EL (cell line): ENCODE measurements at regions not wholly inside any gene's neighbourhood (a gene's known extent, or its start where the extent isn't known, plus 50 kb on each side); places are given as distances from the start of the nearest gene placed in this dataset.
A peak's percentile ranks its signal among the peaks of the same experiment; 100 is the strongest.
"Not testable (repeated sequence)": the region's sequence is repeated elsewhere in the genome, so short reads cannot be mapped to it uniquely, and the experiment has no call there.

Experiments used
- DNase-seq: peaks from one replicate; pipeline ENCODE4 v3.0.0-alpha.2; 2016

DNA sequence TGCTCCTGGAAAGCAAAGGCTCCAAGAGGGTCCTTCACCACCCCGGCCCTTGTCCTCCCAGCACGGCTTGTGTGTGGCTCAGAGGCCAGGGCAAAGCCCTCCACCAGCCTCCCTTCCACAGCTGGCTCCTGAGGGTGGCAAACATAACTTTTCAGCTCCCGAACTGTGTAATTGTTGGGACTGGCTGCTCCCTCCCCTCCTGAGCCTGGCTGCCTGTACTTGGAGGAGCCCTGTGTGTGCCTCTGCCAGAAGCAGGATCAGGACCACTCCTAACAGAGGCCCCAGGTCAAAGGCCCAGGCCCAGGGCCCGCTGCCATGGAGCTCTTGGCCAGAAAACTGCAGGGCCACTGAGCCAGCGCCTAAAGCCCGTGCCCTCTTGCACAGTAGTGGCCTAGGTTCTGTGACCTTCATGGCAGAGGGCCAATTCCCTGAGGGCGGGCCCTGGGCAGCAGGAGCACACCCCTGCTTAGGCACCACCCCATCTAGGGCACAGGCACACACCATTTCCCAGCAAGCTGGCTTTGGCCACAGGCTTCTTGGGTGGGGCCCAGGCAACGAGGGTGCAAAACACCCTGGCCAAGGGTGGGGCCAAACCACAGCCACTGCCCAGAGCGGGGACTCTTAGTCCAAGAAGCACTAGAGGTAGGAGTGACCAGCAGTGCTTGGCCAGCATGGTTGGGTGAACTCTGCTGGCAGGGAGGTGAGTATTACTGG, 201.2 kb downstream of the TBC1D2B start:
- not testable (repeated sequence) for DNase-seq

DNA sequence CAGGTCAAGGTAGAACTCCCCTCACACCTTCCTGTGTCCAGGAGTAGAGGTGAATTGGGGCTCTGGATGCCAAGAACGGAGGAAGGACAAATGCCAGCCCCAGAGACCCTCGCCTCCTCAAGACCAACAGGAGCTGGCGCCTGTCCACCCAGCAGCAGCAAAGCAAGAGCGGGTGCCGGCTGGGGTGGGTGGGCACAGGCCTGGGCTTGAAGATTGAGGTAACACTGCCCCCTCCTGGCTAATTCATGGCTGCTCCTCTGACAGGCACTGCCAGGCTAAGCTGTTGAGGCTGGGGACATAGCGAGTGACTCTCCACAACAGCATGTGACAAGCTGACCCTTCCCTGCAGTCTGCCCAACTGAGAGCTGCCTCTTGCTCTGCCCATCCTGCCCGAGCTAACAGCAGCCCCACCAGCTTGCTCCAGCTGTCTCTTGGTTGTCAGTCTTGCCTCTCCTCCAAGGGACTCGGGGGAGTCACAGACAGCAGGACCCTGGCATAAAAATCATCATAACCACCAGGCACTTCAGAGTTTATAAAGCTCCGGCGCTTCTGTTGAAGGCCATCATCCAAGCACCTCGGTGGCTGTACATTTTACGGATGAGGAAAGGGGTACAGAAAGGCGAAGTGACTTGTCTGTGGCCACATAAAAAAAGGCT, 202.3 kb downstream of the TBC1D2B start:
- peak; percentile 39 for DNase-seq

DNA sequence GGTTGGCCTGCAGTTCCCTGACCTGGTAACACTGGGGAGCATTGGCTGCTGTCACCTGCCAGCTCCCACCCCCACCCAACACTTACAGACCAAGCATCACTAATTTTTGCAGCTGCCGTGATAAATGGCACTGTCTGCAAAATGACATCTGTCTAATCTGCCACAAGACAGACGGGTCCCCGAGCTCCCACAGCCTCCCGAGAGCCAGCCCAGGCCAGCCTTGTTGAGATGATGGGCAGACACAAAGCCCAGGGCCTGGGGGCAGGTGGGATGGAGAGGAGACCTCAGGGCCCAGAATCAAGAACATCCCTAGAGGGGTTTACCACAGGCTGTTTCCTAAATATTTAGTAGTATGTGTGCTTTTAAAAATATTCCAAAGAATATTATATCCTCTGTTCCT, 203.4 kb downstream of the TBC1D2B start:
- no peak for DNase-seq

DNA sequence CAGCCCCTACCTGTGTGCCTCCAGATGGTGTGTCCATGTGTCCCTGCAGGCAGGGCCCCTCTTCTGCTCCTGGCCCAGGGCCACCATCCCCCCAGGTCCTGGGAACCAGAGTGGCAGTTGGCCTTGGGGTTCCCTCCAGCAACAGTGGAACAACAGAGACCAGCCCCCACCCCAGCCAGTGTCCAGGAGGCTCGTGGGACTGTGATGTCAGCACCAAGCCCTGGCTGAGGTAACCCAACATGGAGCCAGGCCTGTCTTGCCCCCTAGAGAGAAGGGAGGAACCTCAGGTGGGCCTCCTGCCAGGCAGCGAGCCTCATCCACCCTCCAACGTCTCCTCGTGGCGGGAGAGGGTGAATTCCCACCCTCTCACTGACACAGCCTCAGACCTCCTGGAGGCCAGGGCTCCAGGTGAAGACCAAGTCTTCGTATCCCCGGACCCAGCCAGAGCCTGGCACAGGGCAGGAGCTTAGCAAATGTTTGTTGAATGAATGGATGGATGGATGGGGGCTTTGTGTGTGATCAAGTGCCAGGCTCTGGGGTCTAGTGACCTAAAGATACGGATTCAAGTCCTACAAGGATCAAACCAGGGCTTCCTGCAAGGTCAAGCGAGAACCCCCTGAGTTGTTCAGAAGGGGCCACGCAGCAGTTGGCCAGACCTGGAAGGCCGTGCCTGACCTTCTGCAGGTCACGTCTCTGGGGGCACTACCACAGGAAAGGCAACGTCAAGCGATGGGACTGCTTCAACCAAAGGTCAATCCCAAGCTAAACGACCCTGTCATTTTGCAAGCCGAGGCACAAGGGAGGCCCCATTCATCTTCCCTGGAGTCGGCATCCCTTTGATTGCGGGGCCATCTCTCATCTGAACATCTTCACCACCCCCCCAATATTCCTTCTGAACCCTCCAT, 204.7 kb downstream of the TBC1D2B start:
- not testable (repeated sequence) for DNase-seq

DNA sequence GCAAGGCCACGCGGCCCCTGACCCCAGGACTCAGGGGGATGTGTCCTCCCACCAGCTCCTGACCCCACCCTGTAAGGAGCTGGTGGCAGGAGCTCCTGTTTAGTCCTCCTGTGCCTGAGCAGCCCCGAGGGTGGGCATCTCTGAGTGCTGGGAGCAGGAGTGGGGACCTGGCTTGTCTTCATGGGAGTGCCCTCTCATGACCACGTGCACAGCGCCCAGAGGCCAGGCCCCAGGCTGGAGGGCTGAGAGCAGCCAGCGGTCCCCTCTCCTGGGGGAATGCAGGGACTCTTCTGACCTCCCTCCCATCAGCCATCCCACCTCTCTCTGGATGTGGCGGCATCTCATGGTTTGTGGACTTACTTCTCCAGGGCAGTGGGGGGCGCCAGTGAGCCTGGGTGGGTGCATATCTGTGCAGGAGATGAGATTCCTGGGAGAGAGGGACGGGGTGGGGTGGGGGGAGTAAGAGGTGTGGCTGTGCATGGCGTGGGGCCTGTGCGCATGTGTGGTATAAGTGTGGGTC, 205.6 kb downstream of the TBC1D2B start:
- no peak for DNase-seq

DNA sequence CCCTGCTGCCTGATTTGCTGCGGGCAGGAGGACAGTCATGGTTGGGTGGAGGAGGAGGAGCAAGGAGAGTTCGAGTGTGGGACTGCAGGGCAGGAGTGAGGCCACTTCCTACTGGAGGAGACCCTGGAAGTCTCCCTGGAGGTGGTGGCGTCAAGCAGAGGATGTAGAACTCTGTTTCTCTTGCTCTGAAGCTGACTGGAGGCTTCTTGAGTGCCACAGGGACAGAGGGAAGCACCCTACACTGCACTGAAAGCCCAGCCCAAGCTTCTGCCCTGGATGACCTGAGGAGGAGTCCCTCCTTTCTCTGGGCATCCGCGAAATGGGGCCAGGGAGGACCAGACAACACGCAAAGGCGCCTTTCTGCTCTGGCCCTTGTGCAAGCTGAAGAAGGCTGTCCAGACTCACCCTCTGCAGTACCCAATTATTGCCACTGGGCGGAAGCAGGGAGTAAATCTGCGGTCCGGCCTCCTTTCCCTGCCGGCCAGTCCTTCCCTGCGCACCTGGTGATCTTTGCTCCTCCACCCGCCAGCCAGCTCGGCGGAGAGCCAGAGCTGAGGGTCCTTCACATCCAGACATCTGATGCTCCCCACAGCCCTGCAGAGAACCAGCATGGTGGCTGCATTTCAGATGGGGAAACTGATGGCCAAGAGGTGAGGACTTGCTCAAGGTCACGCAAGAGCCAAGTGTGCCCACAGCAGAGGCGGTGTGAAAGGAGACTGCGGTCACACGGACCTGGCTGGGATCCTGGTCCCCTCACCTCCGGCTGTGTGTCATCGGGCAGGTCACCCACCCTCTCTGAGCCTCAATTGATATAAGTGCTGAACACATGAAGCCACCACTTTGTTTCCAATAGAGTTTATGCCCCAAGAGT, 207.1 kb downstream of the TBC1D2B start:
- DNase-seq: peak; percentile 62

DNA sequence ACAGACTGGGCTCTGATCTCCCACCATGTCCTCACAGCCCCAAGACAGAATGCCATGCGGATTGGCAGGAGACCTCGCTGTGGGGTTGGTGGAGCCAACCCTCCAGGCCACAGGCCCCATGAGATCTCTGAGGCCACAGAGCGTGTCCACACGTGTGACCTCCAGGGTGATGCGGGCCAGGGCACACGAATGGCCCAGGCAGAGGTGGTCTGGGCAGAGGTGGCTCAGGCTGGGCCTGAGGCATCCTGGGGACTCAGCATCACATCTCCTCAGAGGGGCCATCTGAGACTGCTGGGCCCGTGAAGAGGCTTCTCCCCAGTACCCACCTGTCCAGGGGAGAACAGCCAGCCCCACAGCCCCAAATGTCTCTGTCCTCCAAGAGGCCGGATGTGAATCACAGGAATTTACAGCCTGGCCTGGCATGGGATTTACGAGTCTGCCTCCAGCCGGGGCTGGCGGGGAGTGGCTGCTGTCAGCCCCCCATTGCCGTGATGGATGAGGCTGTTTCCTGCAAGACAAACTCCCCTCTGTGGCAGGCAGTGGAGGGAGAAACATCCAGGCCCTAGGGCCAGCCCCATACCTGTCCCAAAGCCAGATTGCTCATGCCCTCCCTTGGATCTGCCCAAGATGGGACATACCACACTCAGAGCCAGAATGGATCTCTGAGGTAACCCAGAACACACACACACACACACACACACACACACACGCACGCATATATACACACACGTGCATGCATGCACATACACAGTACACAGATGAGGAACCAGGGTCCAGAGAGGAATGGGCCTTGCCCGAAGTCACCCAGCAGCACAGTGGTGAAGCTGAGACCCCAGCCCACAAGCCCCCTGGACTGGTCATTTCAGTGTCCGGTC, 208.3 kb downstream of the TBC1D2B start:
- peak; percentile 73 for DNase-seq

DNA sequence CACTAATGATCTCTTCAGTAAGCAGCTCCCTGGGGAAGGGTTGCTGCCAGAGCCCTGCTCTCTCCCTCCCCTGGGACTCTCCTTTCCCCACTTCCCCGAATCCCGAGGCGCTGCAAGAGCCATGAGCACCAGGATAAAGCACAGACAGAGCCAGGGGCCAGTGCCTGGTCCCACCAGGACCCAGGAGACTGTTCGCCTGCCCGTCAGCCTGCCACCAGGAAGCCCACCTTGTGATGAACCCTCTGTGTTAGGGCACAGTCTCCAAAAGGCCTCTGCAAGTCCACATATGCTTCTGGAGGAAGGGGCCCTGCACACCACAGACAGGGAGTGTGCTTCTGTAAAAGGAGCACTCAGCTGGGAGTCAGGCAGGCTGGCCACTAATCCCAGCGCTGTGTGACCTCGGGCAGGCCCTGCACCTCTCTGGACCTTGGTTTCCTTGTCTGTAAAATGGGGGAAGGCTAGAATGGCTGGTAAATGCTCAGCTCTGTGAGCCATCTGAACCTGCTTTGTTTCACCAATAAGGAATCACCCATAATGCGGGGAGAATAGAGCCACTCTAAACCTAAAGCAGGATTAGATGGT, 209.4 kb downstream of the TBC1D2B start:
- not testable (repeated sequence) for DNase-seq

DNA sequence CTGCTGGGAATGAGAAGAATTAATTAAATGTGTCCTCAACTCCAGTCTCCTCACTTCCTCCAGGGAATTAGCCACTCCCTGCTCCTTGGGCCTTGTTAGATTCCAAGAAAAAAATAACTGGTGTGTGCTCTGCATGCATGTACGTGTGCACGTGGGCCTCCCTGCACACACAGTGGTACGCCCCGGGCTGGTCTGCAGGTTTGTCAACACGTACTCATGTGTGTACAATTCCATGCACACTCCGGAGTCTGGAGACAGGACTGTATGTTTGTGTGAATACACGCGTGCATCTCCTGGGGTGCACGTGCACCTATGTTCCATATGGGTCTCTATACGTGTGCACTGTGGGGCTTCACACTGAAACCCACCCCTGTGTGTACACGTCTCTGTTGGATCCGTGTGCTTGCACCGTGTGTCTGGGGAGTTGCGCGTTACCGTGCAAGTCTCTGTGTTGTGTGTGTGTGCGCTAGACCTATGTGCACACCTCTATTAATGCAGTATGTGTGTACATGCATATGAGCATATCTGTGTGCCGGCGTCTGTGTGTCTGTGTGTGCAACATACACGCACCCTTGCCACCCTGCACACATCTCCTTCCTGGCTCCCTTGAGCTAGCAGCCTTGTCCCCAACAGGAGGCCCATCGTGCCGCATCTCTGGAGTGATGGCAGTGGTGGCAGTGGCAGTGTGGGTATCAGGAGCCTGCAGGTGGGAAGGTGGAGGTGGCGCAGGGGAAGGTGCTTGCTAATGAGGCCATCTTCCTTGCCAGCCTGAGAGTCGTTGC, 210.1 kb downstream of the TBC1D2B start:
- DNase-seq: no peak

DNA sequence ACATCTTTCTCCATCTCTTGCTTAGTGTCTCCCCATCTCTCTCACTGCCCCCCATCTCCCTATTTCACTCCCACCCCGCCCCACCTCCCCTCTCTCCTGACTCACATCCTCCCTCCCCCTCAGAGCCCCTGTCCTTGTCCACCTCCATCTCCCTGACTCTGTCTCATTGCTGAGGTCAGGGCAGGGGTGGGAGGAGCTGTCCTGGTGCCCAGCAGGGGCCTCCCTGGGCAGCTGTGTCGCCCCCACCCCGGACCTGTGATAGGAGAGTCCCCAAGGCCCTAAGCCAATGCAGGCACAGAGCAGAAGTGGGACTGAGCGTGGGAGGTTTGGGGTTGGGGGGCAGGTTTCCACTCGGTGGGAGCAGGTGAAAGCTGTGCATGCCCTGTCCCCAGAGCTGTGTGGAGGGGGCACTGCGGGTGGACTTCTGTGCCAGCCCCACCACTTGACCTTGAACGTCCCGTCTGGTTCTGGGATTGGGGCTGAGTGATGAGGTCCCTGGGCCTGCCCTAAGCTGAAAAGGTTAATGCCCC, 210.8 kb downstream of the TBC1D2B start:
- DNase-seq: no peak

DNA sequence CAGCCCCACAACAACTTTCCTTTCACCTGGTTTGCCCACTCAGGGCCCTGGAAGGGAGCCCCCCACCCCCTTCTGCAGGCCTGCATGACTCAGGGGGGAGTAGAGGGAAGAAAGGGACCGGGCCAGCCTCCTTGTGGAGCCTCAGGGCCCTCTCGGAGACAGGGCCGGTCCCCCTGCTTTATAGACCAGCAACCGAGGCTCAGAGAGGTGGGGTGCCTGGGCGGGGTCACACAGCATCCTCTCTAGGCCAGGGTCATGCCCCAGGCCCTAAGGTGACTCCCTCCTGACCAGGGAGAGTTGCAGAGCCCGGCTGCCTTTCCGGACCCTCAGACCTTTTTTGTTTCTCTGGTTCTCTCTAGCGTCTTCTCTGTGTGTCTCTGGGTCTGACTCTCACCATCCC, 211.3 kb downstream of the TBC1D2B start:
- no peak for DNase-seq

DNA sequence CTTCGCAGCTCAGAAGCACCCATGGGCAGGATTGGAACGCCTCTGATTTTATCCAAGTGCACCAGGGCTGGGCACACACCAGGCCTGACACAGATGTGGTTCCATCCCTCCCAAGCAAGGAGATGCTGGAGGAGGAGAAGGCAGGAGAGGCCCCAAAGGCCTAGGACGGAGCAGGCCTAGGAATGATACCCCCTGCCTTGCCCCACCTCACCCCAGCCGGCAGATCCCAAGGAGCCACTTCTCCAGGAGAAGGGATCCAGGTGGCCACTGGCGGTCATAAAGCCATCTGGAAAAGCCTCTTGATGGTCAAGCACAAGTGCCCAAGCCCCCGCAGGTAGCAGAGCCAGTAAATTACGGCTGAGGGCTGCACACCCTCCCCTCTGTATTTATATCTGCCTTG, 211.8 kb downstream of the TBC1D2B start:
- no peak for DNase-seq

DNA sequence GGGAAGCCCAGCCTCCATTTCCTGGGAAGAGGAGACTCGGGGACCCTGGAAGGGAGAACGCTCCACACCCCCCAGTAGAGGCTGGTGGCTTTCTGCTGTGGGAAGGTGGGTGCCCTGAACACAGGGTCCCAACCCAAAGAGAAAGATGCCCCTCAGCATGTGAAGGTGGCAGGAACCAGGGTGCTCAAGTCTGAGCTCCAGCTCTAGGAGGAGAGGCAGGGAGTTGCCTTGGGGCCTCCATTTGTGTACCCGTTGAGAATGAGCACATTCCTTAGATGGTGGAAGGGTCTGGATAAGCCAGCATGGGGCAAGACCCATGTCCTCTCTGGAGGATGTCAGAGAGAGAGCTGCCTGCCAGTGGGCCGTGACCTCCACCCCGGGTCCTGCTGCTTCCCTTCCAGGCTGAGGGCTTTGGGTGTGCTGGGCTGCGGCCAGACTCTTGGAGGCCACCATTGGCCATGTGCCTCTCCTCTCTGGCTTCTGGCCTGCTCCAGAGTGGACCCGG, 212.4 kb downstream of the TBC1D2B start:
- no peak for DNase-seq

DNA sequence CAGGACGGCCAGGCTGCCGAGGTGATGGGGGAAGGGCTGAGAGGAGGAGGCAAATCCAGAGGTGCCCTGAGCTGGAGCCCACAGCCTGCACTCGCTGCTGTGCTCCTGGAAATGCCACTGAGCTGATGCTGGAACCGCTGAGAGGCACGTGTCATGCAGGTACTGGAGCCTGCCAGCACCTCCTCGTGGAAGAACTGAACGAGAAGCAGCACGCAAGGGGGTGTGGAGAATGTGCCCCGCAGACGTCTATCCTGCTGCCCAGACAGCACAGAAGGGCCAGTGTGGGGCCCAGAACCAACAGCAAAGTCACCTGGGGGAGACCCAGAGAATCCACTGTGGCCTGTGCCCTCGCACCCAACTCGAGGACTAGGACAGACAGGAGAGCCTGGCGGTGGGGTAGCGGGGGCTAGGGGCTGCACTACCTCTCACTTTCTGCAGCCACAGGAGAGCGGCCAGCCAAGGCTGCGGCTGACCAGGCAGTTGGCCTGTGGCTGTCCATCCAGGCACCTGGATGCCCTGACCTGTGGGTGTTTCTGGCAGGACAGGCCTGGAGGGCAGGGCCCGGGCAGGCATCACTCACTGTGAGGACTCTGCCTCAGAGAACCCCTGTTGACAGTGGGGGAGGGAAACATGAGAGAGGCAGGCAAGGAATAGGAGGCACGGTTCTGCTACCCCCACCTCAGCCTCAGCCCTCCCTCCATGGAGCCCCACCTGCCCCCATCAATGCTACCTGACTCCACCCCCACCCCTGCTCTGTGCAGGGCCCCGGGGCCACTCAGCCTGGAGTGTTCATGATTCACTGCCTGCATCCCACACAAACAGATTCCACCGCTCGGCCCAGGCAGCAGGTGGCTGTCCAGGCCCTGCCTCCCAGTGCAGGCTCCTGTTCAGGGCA, 213.1 kb downstream of the TBC1D2B start:
- no peak for DNase-seq

DNA sequence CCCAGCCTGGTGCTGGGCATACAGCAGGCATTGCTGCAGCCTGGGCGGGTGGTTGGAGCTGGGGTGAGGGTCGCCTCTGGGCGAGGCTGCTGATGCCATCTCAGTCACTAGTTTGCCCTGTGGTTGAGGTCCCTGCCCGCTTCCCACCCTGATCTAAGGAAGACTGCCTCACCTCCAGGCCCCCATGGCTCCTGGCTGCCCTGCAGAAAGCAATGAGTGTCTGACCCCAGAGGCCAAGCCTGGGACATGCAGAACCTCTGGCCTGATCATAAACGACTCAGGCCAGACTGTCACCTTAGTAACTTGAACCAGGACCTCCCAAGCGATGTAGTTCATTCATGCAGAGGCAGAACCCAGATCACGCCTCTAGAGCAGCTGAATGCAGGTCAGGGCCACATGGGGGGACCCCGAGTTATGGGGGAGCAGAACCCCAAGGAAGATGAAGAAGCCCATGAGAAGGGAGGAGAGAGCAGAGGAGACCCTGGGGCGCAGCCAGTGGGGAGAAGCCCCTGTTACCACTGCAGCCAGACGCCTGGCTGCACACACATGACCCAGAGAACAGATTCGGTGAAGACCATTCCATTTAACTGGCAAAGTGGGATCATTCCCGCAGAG, 213.9 kb downstream of the TBC1D2B start:
- no peak for DNase-seq

DNA sequence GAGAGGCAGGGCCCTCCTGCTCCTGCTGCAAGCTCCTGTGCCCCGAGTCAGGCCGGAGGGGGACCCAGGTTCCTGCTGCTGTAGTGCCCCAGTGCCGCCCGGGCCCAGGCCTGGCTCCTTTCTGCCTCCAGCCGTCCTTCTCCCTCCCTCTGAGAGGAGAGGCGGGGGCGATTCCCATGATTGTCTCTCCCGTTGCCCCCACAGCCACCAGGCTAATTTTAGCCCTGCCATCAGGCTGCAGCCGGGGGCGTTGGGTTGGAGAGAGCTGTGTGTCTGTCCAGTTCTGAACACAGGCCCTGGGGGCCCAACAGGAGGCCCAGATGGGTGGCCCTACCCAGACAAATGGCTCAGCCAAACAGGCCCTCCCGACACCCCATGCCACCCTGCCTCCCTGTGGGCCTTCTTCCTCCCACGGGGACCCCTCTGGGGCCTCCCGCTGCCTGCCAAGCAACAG, 214.8 kb downstream of the TBC1D2B start:
- no peak for DNase-seq

DNA sequence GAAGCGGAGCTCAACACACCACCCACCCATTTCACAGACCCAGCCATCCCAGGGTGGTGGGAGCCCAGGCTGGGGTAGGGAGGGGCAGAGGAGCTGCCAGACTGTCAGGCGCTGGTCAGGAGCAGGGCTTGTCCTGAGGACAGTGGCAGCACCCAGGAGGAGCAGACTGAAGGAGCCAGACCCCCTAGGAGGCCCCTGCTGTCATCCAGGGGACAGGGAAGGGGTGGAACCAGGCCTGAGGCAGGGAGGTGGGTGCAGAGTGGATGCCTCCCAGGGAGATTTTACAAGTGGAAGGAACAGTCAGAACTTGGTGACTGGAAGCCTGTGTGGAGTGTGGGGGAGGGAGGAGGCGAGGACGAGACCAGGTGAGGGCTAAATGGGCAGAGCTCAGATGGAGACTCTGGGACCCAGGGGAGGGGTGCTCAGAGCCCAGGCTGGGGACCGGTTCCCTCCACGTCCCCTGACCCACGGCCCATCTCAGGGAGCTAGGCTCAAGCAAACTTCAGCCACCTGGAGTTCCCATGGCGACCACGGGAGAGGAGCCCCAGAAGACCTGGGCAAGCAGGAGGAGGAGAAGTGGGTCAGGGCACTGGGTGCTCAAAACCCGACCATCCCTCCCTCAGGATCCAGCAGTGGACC, 215.4 kb downstream of the TBC1D2B start:
- DNase-seq: not testable (repeated sequence)
